D341Med (cell line): ENCODE measurements at regions not wholly inside any gene's neighbourhood (a gene's known extent, or its start where the extent isn't known, plus 50 kb on each side); places are given as distances from the start of the nearest gene placed in this dataset.

Experiments
- DNase-seq: peaks from one replicate; pipeline ENCODE4 v3.0.0; 2012; ENCODE audit warnings: low spot score

DNA sequence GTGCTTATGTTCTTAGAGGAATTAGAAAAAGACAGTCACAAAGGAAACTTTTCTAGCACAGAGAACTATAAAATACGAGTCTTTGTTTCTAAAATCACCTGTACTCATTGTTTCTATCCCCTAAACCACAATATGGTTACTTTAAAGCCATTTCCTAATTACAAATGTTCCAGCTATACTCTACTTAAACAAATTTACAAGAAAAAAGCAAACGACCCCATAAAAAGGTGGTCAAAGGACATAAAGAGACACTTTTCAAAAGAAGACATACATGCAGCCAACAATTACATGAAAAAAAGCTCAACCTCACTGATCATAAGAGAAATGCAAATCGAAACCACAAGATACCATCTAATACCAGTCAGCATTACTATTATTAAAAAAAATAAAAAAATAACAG is 447.3 kb downstream of the RAB28 start:
- DNase-seq, result no peak

DNA sequence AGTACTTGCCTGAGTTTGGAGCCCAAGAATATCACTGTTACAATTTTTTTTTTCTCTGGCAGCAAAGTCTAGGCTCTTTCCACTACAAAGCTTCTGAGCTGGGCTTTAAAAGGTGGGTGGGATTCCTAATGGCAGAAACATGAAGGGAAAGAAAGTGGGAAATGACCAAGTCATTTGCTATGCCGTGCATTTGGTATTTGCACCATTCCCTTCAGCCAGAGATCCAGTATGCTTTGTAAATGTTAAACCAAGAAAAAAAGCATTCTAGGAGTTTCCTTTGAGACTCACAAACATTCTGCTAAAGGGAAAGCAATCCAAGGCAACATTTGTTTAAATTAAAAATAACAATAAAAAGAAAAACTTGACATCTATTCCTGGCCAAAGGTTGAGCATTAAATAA is 451.2 kb downstream of the RAB28 start:
- no peak for DNase-seq

DNA sequence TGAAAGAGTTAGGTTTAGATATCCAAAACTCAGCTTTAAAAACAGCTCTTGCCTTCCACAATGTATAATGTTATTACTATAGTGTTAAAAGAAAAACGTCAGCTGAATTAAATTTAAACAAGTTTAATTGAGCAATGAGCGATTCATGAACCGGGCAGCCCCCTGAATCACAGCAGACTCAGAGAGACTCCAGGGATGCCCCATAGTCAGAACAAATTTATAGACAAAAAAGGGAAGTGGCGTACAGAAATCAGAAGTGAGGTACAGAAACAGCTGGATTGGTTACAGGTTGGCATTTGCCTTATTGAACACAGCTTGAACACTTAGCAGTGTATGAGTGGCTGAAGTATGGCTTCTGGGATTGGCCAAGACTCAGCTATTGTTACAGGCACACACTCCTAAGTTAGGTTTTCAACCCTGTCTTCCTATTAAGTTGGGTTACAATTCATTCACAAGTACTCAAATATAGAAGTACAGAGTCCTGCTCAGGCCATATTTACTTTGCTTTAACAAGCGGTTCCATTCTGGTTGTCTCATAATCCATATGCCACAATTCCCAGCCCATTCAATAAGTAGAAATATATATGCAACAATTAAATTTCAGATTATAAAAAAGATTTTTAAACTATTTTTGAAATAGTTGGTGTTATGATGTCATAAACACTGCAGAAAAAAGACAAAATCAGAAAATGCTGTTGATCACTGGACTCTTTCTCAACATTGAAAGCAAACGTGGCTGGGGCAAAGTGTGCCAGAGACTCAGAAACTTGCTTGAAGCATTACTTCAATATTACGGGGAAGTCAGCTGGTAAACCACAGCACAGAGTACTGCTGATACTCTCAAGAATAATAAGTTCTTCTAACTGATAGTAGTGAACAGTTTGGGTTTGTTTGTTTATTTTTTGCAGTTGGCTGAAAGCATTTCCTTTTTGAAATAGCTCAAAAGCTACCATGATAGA is 459.7 kb downstream of the RAB28 start:
- DNase-seq, result no peak

DNA sequence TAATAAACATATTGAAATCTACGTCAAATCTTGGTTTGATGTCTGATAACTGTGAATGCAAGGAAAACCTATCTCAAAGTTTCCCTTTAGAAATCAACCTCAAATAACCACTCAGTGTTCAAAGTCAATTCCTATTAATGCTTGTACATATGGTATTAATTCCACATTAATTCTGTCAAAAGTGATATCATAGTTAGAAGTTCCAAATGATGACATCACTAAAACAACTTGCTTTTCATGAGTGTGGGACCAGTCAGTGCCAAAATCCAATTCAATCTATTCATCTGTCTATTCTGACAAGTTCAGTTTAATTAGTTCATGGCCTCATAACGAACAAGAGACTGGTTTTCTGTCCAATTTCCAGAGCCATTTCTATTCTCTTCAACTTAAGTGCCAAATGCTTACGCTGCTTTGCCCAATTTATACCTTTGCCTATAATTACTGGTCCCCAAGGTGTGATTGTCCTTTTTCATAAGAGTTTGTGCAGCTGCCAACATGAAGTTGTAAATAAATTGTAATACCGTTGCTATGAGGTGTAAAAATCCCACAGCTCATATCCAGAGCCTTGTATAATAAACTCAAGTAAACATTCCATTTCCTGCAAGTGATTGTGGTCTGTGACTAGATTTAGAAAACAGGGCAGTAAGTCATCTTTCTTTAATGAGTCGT is 476.2 kb downstream of the RAB28 start:
- no peak for DNase-seq

DNA sequence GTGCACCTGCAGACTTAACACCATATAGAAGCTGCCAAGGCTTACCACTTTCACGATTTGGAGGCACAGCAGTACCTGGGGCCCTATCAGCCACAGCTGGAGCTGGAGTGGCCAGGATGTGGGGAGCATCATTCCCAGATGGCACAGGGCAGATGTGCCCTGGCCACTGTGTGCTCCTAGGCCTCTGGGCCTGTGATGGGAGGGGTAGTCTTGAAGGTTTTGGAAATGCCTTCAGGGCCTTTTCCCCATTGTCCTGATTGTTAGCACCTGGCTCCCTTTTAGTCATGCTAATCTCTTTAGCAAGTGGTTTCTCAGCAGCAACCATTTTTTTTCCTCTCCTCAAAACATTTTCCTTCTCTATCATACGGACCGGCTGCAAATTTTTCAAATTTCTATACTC is 490.2 kb downstream of the RAB28 start:
- DNase-seq, result no peak

DNA sequence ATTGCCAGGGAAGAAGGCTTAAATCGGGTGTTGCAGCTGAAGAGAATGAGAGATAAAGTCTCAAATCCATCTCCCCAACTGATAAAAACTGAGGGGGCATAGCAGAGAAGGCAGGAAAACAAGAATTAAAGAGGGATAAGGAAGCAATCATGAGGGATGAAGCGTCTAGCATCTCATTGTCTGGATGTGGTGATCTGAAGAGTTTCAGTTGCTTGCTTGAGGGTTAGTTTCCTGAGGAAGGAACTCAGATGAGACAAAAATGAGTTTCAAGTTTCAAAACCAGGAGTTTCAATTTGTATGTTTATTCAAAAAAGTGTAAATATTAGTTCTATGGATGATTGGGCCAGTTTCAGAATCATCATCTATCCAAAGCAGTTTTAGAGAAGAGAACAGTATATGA is 496.9 kb downstream of the RAB28 start:
- no peak for DNase-seq

DNA sequence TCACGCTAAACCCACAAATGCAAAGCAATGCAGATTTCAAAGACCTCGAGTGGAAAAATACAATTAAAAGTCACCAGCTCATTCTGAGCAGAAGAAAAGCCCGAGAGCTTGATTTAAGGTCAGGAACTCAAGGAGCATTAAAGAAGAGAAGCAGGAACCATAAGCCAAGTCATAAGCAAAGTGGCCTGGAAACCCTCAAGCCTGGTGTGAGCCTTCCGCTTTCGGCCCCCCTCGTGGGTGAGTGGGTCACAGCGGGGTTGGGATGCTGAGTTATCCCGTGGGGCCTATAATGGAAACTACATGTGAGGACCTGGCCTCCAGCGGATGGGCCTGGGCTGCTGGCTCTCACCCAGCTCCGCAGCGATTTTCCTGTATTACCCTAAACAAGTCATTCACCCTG is 504.3 kb downstream of the RAB28 start:
- no peak for DNase-seq

DNA sequence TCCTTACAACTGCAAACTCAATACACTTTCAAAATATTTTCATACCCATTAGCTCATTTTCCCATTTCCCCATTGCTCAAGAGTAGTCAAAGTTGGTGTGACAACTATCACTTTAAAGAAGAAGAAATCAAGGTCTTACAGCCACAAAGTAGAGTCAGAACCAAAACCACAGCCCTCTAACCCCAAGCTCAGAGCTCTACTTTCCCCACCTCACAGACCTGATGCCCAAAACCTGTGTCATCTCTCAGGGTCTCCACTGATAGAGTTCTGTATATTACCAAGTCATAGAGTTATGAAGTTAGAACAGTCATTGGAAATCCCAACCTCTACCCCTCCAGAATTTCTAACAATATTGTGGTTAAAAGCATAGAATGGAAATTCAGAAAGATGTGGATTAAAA is 505.8 kb downstream of the RAB28 start:
- no peak for DNase-seq

DNA sequence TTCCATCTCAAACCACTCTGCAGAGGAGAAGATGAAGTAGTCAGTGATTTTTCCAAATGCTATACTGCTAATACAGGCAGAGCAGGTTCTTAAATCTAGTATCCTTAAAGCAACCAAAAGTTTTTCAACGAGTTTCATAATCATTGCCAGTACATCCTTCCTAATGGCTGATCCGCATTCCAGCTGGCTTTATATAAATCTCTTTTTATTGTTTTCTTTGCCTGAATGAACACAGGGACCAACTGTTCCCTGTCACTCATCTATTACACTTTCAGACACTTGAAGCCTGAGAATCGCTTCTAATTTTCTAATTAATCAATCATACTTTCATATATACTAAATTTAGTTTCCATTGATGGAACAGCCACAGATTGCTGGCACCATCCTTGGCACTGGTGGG is 508.6 kb downstream of the RAB28 start:
- DNase-seq, result no peak

DNA sequence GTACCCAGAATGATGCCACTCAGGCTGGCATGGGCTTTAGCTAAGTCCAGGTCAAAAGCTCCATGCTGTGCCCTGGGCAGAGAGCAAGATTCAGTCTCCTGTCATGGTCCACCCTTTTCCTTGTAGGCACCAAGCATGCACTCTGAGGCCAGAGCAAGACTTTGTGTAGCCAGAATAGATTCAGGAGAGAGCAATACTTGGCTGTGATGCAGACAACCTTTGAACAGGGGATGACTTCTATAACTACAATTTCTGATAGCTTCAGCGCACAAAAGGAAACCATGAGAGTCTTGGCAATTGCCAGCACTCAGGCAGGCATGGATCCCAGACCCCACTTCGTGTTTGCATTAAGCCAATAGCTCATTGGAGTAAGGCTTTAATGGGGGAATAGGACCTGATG is 510.6 kb downstream of the RAB28 start:
- DNase-seq, result no peak

DNA sequence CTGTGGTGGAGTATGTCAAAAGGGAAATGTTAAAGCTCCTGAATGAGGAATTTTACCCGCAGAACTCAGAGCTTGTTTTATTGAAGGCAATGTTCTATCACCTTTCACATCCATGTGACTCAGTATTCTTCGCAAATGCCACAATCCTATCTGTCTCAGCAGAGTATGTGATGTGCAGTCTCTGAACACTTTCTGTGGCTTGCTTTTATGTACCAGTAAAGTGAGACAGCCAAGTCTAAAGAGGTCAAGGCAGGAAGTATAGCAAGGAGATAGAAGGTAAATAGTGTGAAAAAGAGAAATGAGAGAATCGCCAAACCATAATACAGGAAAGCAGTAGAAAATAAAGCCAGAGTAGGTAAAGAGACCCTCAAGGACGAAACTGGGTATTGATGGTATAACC is 515.8 kb downstream of the RAB28 start:
- DNase-seq, result no peak

DNA sequence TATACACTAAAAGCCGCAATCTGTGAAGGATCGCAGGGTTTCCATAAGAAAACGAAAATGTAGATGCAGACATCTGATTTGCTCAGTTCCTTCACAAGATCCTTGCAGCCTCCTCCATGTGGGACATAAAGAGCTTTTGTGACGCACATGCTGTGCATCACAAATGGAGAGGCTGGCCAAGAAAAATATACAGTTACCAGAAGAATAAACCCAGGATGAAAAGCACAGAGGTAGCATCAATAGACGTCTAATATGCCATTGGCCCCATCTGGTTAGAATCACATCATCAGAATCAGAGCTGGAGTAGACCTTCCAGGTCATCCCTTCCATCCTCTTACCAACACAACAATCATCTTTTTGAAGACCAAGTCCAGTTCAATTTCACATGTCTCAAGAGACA is 517.4 kb downstream of the RAB28 start:
- DNase-seq, result no peak

DNA sequence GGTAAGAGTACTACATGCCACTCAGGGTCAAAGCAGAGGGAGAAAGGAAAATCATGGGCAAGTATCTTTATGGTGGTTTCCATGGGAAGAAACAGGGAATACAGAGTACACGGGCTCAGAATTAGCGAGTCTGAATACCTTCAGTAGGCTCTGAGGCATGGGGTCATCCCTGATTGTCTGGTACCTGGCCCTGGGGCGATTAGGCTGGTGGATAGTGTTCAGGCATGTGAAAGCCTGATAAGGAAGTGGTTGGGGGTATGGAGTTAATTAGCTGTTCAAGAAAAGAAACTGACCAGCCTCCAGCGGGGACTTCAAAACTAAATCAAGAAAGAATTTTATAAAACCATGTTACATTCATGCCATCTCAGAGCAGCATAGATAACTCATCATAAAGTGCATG is 518.8 kb downstream of the RAB28 start:
- no peak for DNase-seq

DNA sequence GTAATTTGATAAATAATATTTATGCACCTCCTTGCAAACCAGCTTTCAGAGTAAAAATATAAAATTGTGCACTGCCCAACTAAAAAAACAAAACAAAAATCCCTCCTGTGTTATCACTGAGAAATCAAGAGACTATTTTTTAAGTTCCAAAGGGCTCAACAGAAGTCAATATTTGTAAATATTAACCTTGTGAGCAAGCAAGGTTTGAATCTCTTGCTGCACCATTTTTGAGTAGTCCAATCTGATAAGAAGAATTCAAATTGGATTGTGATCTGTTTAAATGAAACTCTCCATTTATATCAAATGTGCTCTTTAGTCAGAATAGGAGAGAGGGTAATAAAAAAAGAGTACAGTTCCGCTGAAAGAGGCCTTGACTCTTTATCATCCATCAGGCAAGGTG is 520.2 kb downstream of the RAB28 start:
- DNase-seq, result no peak

DNA sequence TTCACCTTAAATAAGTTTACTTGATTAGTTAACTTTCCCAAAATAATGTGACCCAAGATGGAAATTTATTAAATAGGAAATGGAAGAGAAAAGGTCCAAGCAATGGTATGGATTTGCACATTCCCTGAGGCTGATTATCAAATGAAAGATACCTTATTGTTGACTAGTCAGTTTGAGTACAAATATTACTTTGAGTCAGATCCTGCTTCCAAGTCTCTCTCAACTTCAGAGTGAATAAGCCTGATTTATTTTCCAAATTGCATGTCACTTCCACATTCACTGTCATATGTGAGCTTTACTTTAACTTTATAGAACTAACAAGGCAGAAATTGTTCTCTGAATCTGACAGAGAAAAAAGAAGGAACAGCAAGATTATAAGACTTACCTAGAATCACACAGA is 520.8 kb downstream of the RAB28 start:
- DNase-seq, result no peak

DNA sequence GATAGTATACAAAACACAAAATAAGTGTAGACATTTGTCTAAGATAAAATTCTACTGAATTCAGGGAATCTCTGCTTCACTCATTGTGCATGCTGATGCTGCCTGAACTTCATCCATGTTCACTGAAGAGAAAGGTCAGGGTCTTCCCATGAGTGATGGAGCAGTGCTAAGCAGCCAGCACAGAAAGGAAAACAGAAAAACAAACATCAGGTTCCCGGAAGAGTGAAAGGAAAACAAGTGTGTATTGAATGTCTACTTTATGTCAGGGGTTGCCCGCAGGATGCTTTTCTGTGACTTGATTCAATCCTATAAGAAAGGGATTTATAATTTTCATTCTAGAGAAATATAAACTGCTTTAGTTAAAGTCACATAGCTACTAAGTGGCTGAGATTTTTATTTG is 522.4 kb downstream of the RAB28 start:
- no peak for DNase-seq

DNA sequence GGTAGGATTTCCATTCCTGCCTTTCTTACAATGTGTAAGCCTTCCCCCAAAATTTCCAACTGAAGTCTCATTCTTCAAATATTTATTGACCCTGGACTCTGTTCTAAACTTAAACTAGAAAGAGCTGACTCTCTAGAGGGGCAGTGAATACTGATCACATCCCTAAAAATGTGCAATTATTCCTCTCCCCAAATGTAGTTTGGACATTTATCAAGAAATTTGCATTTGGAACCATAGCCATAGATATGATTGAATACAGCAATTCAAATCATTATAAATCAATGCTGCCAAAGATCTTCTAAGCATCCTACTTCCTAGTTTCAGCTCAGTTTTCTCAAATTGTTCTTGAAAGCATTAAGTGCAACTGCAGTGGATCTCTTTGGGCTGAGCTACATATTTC is 525.7 kb downstream of the RAB28 start:
- DNase-seq, result no peak

DNA sequence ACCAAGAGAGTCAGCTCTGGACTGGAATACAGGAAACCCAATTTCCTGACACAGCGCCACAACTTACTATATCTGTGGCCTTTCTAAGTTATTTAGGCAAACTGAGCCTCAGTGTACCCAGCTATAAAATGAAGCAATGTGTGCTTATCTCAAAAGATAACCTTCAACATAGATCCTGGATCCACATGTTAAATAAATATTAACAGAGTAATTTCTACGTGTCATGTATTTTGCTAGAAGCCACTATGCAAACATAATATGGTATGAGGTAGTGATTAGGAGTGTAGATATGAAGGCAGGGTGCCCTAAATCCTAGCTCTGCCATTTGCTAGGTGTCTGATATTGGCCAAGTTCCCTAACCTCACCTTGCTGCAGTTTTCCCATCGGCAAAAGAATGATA is 527.0 kb downstream of the RAB28 start:
- no peak for DNase-seq

DNA sequence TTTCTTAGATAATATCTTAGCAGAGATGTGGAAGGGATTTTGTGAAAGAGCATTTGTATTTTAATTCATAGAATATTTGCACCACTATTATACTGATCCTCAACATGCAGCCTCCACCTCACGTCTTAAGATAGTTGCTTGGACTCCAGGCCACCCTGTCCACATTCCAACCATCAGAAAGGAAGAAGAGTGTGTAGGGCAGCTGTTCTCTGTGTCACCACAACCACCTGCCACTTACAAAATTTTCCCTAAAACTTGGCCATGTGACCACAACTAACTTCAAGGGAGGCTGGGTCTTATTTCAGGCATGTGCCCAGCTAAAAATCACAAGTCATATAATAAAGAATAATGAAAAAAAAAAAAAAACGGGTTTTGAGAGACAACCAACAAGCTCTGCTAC is 528.1 kb downstream of the RAB28 start:
- DNase-seq, result no peak

DNA sequence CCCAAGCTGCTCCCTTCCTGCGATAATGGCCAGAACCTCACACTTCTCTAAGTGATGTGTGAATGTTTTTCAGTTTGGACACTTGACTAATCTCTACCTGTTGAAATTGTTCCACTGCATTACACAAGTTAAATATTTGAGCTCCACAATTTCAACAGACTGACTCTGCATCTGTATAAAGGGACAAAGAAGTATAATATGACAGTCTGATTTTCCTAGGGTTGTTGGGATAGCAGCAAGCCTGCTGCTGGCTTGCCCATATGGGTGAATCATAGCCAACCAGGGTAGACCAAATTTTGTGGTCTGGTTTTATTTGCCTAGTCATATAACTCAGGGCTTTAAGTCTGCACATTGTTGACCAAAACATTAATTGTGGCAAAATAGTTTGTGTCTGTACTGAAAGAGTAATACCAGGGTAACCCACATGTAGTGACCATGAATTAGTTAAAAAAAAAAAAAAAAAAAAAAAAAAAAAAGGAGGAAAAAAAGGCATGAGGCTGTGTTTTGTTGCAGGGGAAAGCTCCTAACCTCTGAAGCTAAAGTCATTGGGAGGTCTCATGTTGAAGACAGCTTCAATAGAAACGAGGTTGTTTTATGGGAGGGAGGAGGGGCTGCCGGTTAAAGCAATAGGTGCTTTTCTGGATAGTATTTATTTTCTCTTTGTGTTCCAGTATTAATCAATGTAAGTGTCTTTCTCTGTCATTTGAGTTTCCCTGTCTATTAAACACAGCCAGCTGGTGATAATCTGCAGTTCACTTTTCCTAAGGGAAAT is 534.2 kb downstream of the RAB28 start:
- DNase-seq, result no peak

DNA sequence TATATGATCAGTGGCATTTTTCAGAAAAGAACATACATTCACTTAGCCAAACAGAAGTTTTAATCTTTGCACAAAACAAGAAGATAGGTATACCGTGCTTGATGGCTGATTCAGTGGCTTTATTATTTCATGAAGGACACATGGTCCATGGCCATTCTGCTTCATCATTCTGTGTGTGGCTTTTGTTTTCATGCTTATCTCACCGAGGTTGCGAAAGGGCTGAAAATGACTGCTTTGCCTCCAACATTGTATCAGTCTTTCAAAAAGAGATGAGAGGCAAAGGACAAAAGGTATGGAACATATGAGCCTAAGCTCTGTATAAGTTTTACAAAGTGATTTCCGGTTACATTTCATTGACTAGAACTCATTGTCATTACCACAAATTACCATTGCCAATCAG is 541.1 kb downstream of the RAB28 start:
- DNase-seq, result no peak

DNA sequence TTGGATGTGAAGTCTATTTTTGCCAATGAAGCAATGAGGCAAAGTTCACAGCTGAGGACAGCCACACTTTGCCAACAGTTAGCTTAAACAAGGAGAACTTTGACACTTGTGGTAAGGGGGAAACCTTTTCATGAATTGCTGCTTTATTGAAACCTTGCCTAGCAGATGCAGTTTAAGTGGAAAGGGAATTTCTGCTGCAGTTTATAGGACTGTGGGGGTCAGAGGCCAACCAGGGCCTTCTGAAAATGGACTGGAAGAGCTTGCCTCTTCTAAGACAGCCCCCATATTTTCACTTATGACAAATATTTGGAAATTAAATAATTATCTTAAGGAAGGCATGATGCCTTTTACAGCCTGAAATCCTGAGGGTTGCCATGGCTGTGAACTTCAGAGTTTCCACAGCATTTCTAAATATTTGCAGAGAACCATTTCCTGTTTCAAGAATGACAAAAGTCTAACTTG is 550.3 kb downstream of the RAB28 start:
- no peak for DNase-seq
